ENCODE measurements at regions not wholly inside any gene's neighbourhood (a gene's known extent, or its start where the extent isn't known, plus 50 kb on each side); places are given as distances from the start of the nearest gene placed in this dataset.

- H3K4me3 ChIP-seq (ENCODE audit: low read depth, low read length), result no peak overlapping the region
- DNase-seq (ENCODE audit: low read depth), result peak; percentile 79
- TF ChIP-seq CTCF (IDR thresholded peaks at IDR 0.05; ENCODE audit: control insufficient read depth, extremely low read depth, insufficient read depth), result no peak
Measured at GRCh38 chr9:85401998-85402397, 339.8 kb downstream of the AGTPBP1 start.

GRCh38 chr9:85397005-85397404 is 344.7 kb downstream of the AGTPBP1 start:
- TF ChIP-seq CTCF (IDR thresholded peaks at IDR 0.05; ENCODE audit: control insufficient read depth, extremely low read depth, insufficient read depth), result no peak
- H3K4me3 ChIP-seq (ENCODE audit: low read depth, low read length), result no peak overlapping the region
- DNase-seq (ENCODE audit: low read depth), result no peak

GRCh38 chr9:85392260-85392659 is 349.5 kb downstream of the AGTPBP1 start:
- H3K4me3 ChIP-seq (ENCODE audit: low read depth, low read length), result no peak overlapping the region
- no peak for TF ChIP-seq CTCF (IDR thresholded peaks at IDR 0.05; ENCODE audit: control insufficient read depth, extremely low read depth, insufficient read depth)
- no peak for DNase-seq (ENCODE audit: low read depth)

- DNase-seq (ENCODE audit: low read depth), result no peak
- no peak for TF ChIP-seq CTCF (IDR thresholded peaks at IDR 0.05; ENCODE audit: control insufficient read depth, extremely low read depth, insufficient read depth)
- H3K4me3 ChIP-seq (ENCODE audit: low read depth, low read length), result no peak overlapping the region
Measured at GRCh38 chr9:85377731-85378289, 363.9 kb downstream of the AGTPBP1 start.

- no peak overlapping the region for H3K4me3 ChIP-seq (ENCODE audit: low read depth, low read length)
- no peak for TF ChIP-seq CTCF (IDR thresholded peaks at IDR 0.05; ENCODE audit: control insufficient read depth, extremely low read depth, insufficient read depth)
- no peak for DNase-seq (ENCODE audit: low read depth)
Measured at GRCh38 chr9:85368781-85369180, 373.0 kb downstream of the AGTPBP1 start.

- DNase-seq (ENCODE audit: low read depth), result no peak
- no peak overlapping the region for H3K4me3 ChIP-seq (ENCODE audit: low read depth, low read length)
- no peak for TF ChIP-seq CTCF (IDR thresholded peaks at IDR 0.05; ENCODE audit: control insufficient read depth, extremely low read depth, insufficient read depth)
Measured at GRCh38 chr9:85359161-85359560, 382.6 kb downstream of the AGTPBP1 start.

GRCh38 chr9:85349046-85349445 is 392.7 kb downstream of the AGTPBP1 start:
- H3K4me3 ChIP-seq (ENCODE audit: low read depth, low read length), result no peak overlapping the region
- TF ChIP-seq CTCF (IDR thresholded peaks at IDR 0.05; ENCODE audit: control insufficient read depth, extremely low read depth, insufficient read depth), result no peak
- no peak for DNase-seq (ENCODE audit: low read depth)

Measured in LNCaP clone FGC (cell line).